ENCODE measurements at regions not wholly inside any gene's neighbourhood (a gene's known extent, or its start where the extent isn't known, plus 50 kb on each side); places are given as distances from the start of the nearest gene placed in this dataset.

- no peak overlapping the region for H3K4me2 ChIP-seq (ENCODE audit: unreplicated experiment)
- no peaks in the 10 kb centered on the region for H3K79me2 ChIP-seq (ENCODE audit: insufficient read depth)
- H3K27me3 ChIP-seq (replicated peaks; ENCODE audit: insufficient read depth): no peaks in the 10 kb centered on the region; the same call in 1 of the 2 replicates
- no peak for DNase-seq
- TF ChIP-seq EZH2phosphoT487 (IDR thresholded peaks at IDR 0.05; ENCODE audit: insufficient read depth, low read depth): no peak
- no peak for TF ChIP-seq EZH2 (IDR thresholded peaks at IDR 0.05; ENCODE audit: insufficient read depth, poor library complexity, severe bottlenecking)
- no peaks in the 10 kb centered on the region for H3F3A ChIP-seq (ENCODE audit: insufficient read depth)
- no peak overlapping the region for H3K9ac ChIP-seq
- in situ Hi-C loops (cut with MboI): no loop called here
- WGBS, 2 experiments (ENCODE audit: low coverage in 1 of 2, low lambda C conversion rate in 2 of 2, missing lambda C conversion rate in 2 of 2): 50 to 65% methylated on average over 1 of the region's 1 CpG
- H3K27ac ChIP-seq: no peak overlapping the region
- H3K9me2 ChIP-seq (ENCODE audit: insufficient read depth): no peaks in the 10 kb centered on the region
- no peaks in the 10 kb centered on the region for H3K4me1 ChIP-seq (ENCODE audit: insufficient read depth)
- no peaks in the 10 kb centered on the region for H3K9me3 ChIP-seq (ENCODE audit: low read depth)
- no peak overlapping the region for H2AFZ ChIP-seq
- no peak overlapping the region for H3K4me3 ChIP-seq
- no peaks in the 10 kb centered on the region for H4K20me1 ChIP-seq (ENCODE audit: insufficient read depth)
- H3K36me3 ChIP-seq (ENCODE audit: low read depth): no peaks in the 10 kb centered on the region
Observed at GRCh38 chr13:97520061-97520460, 86.1 kb downstream of the RAP2A start.

DNA sequence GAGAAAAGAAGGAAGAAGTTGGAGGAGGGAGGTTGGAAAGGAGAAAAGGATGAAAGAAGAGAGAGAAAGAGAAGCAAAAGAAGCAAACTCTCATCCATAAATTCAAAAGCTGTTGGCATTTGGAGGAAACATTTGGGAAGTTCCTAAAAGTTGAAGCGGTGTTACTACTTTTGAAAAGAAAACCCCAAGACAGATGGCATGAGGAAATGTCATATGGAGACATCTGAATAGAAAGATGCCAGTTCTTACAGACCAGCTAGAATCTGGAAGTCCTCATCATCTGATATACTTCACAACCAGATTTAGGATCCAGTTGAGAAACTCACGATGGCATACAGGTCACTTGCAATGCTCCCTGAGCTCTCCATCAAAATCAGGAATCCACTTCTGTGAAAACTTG lies 86.9 kb downstream of the RAP2A start:
- 38 to 47% methylated on average over 2 of the region's 2 CpGs for WGBS, 2 experiments (ENCODE audit: low coverage in 1 of 2, low lambda C conversion rate in 2 of 2, missing lambda C conversion rate in 2 of 2)
- no peaks in the 10 kb centered on the region for H4K20me1 ChIP-seq (ENCODE audit: insufficient read depth)
- H3K9me2 ChIP-seq (ENCODE audit: insufficient read depth): no peaks in the 10 kb centered on the region
- H3K4me1 ChIP-seq (ENCODE audit: insufficient read depth): no peaks in the 10 kb centered on the region
- no peaks in the 10 kb centered on the region for H3F3A ChIP-seq (ENCODE audit: insufficient read depth)
- no peak overlapping the region for H2AFZ ChIP-seq
- H3K9me3 ChIP-seq (ENCODE audit: low read depth): no peaks in the 10 kb centered on the region
- no peak overlapping the region for H3K9ac ChIP-seq
- no peaks in the 10 kb centered on the region for H3K79me2 ChIP-seq (ENCODE audit: insufficient read depth)
- no peaks in the 10 kb centered on the region; the same call in 1 of the 2 replicates for H3K27me3 ChIP-seq (replicated peaks; ENCODE audit: insufficient read depth)
- no peak overlapping the region for H3K4me2 ChIP-seq (ENCODE audit: unreplicated experiment)
- no peak for DNase-seq
- no peak overlapping the region for H3K4me3 ChIP-seq
- H3K27ac ChIP-seq: no peak overlapping the region
- H3K36me3 ChIP-seq (ENCODE audit: low read depth): no peaks in the 10 kb centered on the region
- TF ChIP-seq EZH2 (IDR thresholded peaks at IDR 0.05; ENCODE audit: insufficient read depth, poor library complexity, severe bottlenecking): no peak
- TF ChIP-seq EZH2phosphoT487 (IDR thresholded peaks at IDR 0.05; ENCODE audit: insufficient read depth, low read depth): no peak
- in situ Hi-C loops (cut with MboI): no loop called here

GRCh38 chr13:97521726-97522125 lies 87.8 kb downstream of the RAP2A start:
- Histone ChIP-seq H3K9ac (no peak overlapping the region), H3F3A (ENCODE audit: insufficient read depth) (no peaks in the 10 kb centered on the region), H3K4me2 (ENCODE audit: unreplicated experiment) (no peak overlapping the region), H4K20me1 (ENCODE audit: insufficient read depth) (no peaks in the 10 kb centered on the region), H2AFZ (no peak overlapping the region), H3K79me2 (ENCODE audit: insufficient read depth) (no peaks in the 10 kb centered on the region), H3K4me1 (ENCODE audit: insufficient read depth) (no peaks in the 10 kb centered on the region), H3K9me2 (ENCODE audit: insufficient read depth) (no peaks in the 10 kb centered on the region), H3K4me3 (no peak overlapping the region), H3K9me3 (ENCODE audit: low read depth) (no peaks in the 10 kb centered on the region), H3K27ac (no peak overlapping the region), H3K27me3 (replicated peaks; ENCODE audit: insufficient read depth) (no peaks in the 10 kb centered on the region; the same call in 1 of the 2 replicates), H3K36me3 (ENCODE audit: low read depth) (no peaks in the 10 kb centered on the region)
- WGBS, 2 experiments (ENCODE audit: low coverage in 1 of 2, low lambda C conversion rate in 2 of 2, missing lambda C conversion rate in 2 of 2): 14 to 23% methylated on average over 2 of the region's 2 CpGs
- in situ Hi-C loops (cut with MboI): no loop called here
- TF ChIP-seq EZH2 (IDR thresholded peaks at IDR 0.05; ENCODE audit: insufficient read depth, poor library complexity, severe bottlenecking): no peak
- TF ChIP-seq EZH2phosphoT487 (IDR thresholded peaks at IDR 0.05; ENCODE audit: insufficient read depth, low read depth): no peak
- DNase-seq: no peak

DNA sequence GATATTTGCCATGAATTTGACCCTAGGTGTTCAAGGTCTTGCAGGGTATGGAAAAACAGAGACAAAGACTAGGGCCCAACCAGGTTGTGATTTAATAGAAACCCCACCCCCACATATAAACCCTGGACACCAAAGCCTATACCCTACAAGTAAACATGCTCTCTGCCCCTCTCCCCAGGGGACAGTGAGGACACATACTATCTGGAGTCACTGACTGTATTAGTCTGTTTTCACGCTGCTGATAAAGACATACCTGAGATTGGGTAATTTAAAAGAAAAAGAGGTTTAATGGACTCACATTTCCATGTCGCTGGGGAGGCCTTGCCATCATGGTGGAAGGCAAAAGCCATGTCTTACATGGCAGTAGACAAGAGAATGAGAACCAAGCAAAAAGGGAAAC lies 88.3 kb downstream of the RAP2A start:
- 29 to 31% methylated on average over 2 of the region's 2 CpGs for WGBS, 2 experiments (ENCODE audit: low coverage in 1 of 2, low lambda C conversion rate in 2 of 2, missing lambda C conversion rate in 2 of 2)

GRCh38 chr13:97526556-97526955 lies 92.6 kb downstream of the RAP2A start:
- H3F3A ChIP-seq (ENCODE audit: insufficient read depth): no peaks in the 10 kb centered on the region
- H3K27ac ChIP-seq: no peak overlapping the region
- H2AFZ ChIP-seq: no peak overlapping the region
- H3K4me1 ChIP-seq (ENCODE audit: insufficient read depth): no peaks in the 10 kb centered on the region
- H3K9me2 ChIP-seq (ENCODE audit: insufficient read depth): no peaks in the 10 kb centered on the region
- H3K9me3 ChIP-seq (ENCODE audit: low read depth): no peaks in the 10 kb centered on the region
- H3K27me3 ChIP-seq (replicated peaks; ENCODE audit: insufficient read depth): no peaks in the 10 kb centered on the region; the same call in 1 of the 2 replicates
- no peak overlapping the region for H3K9ac ChIP-seq
- WGBS, 2 experiments (ENCODE audit: low coverage in 1 of 2, low lambda C conversion rate in 2 of 2, missing lambda C conversion rate in 2 of 2): 43 to 46% methylated on average over 2 of the region's 2 CpGs
- in situ Hi-C loops (cut with MboI): no loop called here
- no peaks in the 10 kb centered on the region for H3K36me3 ChIP-seq (ENCODE audit: low read depth)
- H3K4me3 ChIP-seq: no peak overlapping the region
- no peak overlapping the region for H3K4me2 ChIP-seq (ENCODE audit: unreplicated experiment)
- TF ChIP-seq EZH2phosphoT487 (IDR thresholded peaks at IDR 0.05; ENCODE audit: insufficient read depth, low read depth) (no peak), EZH2 (IDR thresholded peaks at IDR 0.05; ENCODE audit: insufficient read depth, poor library complexity, severe bottlenecking) (no peak)
- no peaks in the 10 kb centered on the region for H4K20me1 ChIP-seq (ENCODE audit: insufficient read depth)
- H3K79me2 ChIP-seq (ENCODE audit: insufficient read depth): no peaks in the 10 kb centered on the region
- no peak for DNase-seq

More for the DNA sequence above, 88.3 kb downstream of the RAP2A start:
- Histone ChIP-seq H3K27me3 (replicated peaks; ENCODE audit: insufficient read depth) (no peaks in the 10 kb centered on the region; the same call in 1 of the 2 replicates), H3K4me3 (no peak overlapping the region), H3K27ac (no peak overlapping the region), H3K36me3 (ENCODE audit: low read depth) (no peaks in the 10 kb centered on the region), H2AFZ (no peak overlapping the region), H3K79me2 (ENCODE audit: insufficient read depth) (no peaks in the 10 kb centered on the region), H3F3A (ENCODE audit: insufficient read depth) (no peaks in the 10 kb centered on the region), H3K4me1 (ENCODE audit: insufficient read depth) (no peaks in the 10 kb centered on the region), H3K9me3 (ENCODE audit: low read depth) (no peaks in the 10 kb centered on the region), H3K4me2 (ENCODE audit: unreplicated experiment) (no peak overlapping the region), H4K20me1 (ENCODE audit: insufficient read depth) (no peaks in the 10 kb centered on the region), H3K9me2 (ENCODE audit: insufficient read depth) (no peaks in the 10 kb centered on the region), H3K9ac (no peak overlapping the region)
- DNase-seq: no peak
- in situ Hi-C loops (cut with MboI): no loop called here
- TF ChIP-seq EZH2 (IDR thresholded peaks at IDR 0.05; ENCODE audit: insufficient read depth, poor library complexity, severe bottlenecking): no peak
